BJ (cell line): ENCODE measurements at regions not wholly inside any gene's neighbourhood (a gene's known extent, or its start where the extent isn't known, plus 50 kb on each side); places are given as distances from the start of the nearest gene placed in this dataset.

ENCODE experiments used
- CTCF ChIA-PET: fragments of 350-600 bp; formaldehyde crosslinking; extraction: SDS; loops from one replicate; lab custom pipeline; 2021; ENCODE audit warnings: antibody characterized with exemption, inconsistent platforms; lab: Yijun Ruan, JAX
- POLR2A ChIA-PET: fragments of 300-600 bp; sonication (Branson Sonifier 250); formaldehyde crosslinking; extraction: SDS; loops from one replicate; lab custom pipeline; 2021; ENCODE audit warnings: antibody characterized with exemption; lab: Charles Lee
- DNase-seq: peaks from one replicate; pipeline ENCODE4 v3.0.0-alpha.2; 2011; ENCODE audit warnings: low read depth
- H3K27me3 ChIP-seq: 2 replicates; pipeline ENCODE4 v1.6.0; 2011; ENCODE audit warnings: low read length; ENCODE audit not compliant: control insufficient read depth, insufficient read depth
- H3K36me3 ChIP-seq: 2 replicates; pipeline ENCODE4 v1.5.1; 2011; ENCODE audit warnings: low read length; ENCODE audit not compliant: control insufficient read depth, insufficient read depth
- H3K4me3 ChIP-seq: 2 replicates; pipeline ENCODE4 v1.5.1; 2011; ENCODE audit warnings: low read depth, mild to moderate bottlenecking, control low read depth, low read length
- CTCF ChIP-seq: IDR thresholded peaks from 2 replicates; pipeline ENCODE4 v1.5.1; 2011; ENCODE audit warnings: low read depth, mild to moderate bottlenecking, control low read depth, inconsistent platforms, low read length, moderate library complexity; ENCODE audit not compliant: insufficient read depth

GRCh38 chr13:76622315-76623040 is 263.7 kb downstream of the KCTD12 start:
- DNase-seq = no peak
- Histone ChIP-seq H3K27me3 (no peaks in the 10 kb centered on the region; the same call in 1 of the 2 replicates), H3K4me3 (no peak overlapping the region), H3K36me3 (no peaks in the 10 kb centered on the region)
- ChIA-PET POLR2A (no interaction called here), CTCF (no interaction called here)
- TF ChIP-seq CTCF = no peak

GRCh38 chr13:76621705-76622104 is 264.5 kb downstream of the KCTD12 start:
- ChIA-PET CTCF (no interaction called here), POLR2A (no interaction called here)

GRCh38 chr13:76620036-76620435 is 266.2 kb downstream of the KCTD12 start:
- Histone ChIP-seq H3K4me3 (no peak overlapping the region), H3K27me3 (no peaks in the 10 kb centered on the region; the same call in 1 of the 2 replicates), H3K36me3 (no peaks in the 10 kb centered on the region)
- no peak for TF ChIP-seq CTCF
- no peak for DNase-seq
- CTCF ChIA-PET = interaction anchor here (0.6 kb wide), 1 partner anchor 12 kb away, joined by 3 read pairs; no protein-coding TSS in a partner anchor
- POLR2A ChIA-PET = no interaction called here

More at GRCh38 chr13:76621705-76622104, 264.5 kb downstream of the KCTD12 start:
- no peak for TF ChIP-seq CTCF
- no peak for DNase-seq
- Histone ChIP-seq H3K36me3 (no peaks in the 10 kb centered on the region), H3K4me3 (no peak overlapping the region), H3K27me3 (no peaks in the 10 kb centered on the region; the same call in 1 of the 2 replicates)

- ChIA-PET POLR2A (no interaction called here), CTCF (interaction anchor here (0.6 kb wide), 1 partner anchor 12 kb away, joined by 3 read pairs; no protein-coding TSS in a partner anchor)
- Histone ChIP-seq H3K36me3 (no peaks in the 10 kb centered on the region), H3K4me3 (no peak overlapping the region), H3K27me3 (no peaks in the 10 kb centered on the region; the same call in 1 of the 2 replicates)
- no peak for DNase-seq
- no peak for TF ChIP-seq CTCF
Observed at GRCh38 chr13:76619631-76620030, 266.6 kb downstream of the KCTD12 start.

GRCh38 chr13:76610819-76611415 is 275.3 kb downstream of the KCTD12 start:
- TF ChIP-seq CTCF = no peak
- Histone ChIP-seq H3K4me3 (no peak overlapping the region), H3K27me3 (no peaks in the 10 kb centered on the region), H3K36me3 (no peaks in the 10 kb centered on the region)
- POLR2A ChIA-PET = no interaction called here
- DNase-seq = no peak
- CTCF ChIA-PET = no interaction called here
